Upper lobe of left lung (tissue), 4 donors: ENCODE measurements at regions not wholly inside any gene's neighbourhood (a gene's known extent, or its start where the extent isn't known, plus 50 kb on each side); places are given as distances from the start of the nearest gene placed in this dataset.

ENCODE experiments used
- CTCF ChIP-seq, 6 experiments: fragments of 450-650 bp in 4 of 6; fragments of 200-600 bp in 2 of 6; sonication (generic) in 2 of 6; IDR thresholded peaks; one replicate each; pipeline ENCODE4 v1.5.1; 2016 to 2019; ENCODE audit warnings: antibody characterized with exemption in 6 of 6
- POLR2AphosphoS5 ChIP-seq, 2 donors: sonication (generic); formaldehyde crosslinking; IDR thresholded peaks; one replicate each; pipeline ENCODE4 v1.5.1; 2017; ENCODE audit warnings: antibody characterized with exemption in 2 of 2

- no peak for TF ChIP-seq CTCF (IDR thresholded peaks at IDR 0.05)
- no peak for TF ChIP-seq POLR2AphosphoS5 (IDR thresholded peaks at IDR 0.05)
These were observed 99.2 kb downstream of the GRIN2B start for GRCh38 chr12:13882176-13882575.
